ENCODE measurements at regions not wholly inside any gene's neighbourhood (a gene's known extent, or its start where the extent isn't known, plus 50 kb on each side); places are given as distances from the start of the nearest gene placed in this dataset.
"Not testable (repeated sequence)": the region's sequence is repeated elsewhere in the genome, so short reads cannot be mapped to it uniquely, and the experiment has no call there.

- DNase-seq (ENCODE audit: low read depth in 2 of 2) = not testable (repeated sequence)
These were observed 139.3 kb downstream of the USP22 start for GRCh38 chr17:20903549-20903948.

DNA sequence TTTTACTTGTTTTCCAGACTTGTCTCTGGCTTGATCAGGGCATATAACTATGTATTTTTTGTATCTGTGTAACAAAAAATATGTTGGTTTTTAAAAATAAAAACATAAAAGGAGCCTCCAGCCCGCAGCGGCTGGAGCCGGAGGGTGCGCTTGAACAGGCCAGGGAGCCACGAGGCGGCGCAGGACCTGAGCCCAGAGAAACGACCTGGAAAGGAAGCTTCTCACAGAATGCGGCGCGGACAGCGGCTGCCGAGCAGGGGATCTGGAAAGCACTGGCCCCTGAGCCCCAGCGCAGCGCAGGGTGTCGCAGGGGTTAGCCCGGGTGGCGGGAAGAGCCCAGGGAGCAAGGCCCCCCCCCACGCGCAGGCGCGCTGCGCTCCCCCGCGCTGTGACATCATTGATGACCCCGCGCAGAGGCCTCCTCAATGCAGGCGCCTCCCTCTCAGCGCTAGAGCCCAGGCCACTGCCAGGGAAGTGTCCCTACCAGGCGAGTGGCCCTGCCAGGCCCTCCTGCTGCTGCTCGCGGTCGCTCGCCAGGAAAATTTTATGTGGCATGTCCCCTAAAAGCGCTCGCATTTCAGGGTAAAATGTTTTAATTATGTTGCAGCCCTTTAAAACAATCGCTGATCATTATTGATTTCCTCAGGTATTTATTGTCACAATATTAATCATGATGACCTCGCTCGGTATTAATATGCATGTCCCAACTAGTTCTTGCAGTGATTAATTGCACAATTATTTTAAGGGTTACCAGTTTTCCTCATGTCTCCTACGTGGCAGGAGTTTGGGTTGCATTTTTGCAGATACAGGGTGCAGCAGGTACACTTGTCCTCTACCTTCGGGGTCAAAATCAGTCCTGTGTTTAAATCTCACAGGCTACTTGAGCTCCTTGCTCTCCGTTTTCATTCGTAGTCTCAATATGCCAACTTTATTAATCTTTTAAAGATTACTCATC, 134.2 kb downstream of the USP22 start:
- peak; percentile 57 to 70 for DNase-seq (ENCODE audit: low read depth in 2 of 2)

DNA sequence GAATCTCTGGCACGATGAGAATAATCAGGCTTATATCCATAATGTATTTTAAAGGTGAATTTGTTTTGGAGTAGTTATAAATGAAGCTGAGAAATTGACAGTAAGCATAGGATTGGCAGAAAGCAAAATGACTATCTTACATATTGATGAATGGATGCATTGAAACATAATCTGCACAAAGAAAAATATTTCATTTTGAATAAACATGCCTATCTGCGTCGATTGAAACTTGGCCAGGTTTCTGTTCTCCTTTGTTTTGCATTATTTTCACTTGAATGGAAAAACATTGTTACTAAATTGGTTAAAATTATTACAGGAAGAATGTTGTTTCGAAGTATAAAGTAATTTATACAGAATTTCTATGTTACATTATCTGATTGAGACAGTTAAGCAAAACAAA, 128.2 kb downstream of the USP22 start:
- no peak for DNase-seq (ENCODE audit: low read depth in 2 of 2)

GRCh38 chr17:20916383-20916782, 126.4 kb downstream of the USP22 start:
- DNase-seq (ENCODE audit: low read depth in 2 of 2) = no peak

DNA sequence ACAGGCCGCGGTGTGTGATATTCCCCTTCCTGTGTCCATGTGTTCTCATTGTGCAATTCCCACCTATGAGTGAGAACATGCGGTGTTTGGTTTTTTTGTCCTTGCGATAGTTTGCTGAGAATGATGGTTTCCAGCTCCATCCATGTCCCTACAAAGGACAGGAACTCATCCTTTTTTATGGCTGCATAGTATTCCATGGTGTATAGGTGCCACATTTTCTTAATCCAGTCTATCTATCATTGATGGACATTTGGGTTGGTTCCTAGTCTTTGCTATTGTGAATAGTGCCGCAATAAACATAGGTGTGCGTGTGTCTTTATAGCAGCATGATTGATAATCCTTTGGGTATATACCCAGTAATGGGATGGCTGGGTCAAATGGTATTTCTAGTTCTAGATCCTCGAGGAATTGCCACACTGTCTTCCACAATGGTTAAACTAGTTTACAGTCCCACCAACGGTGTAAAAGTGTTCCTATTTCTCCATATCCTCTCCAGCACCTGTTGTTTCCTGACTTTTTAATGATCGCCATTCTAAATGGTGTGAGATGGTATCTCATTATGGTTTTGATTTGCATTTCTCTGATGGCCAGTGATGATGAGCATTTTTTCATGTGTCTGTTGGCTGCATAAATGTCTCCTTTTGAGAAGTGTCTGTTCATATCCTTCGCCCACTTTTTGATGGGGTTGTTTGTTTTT, 125.1 kb downstream of the USP22 start:
- not testable (repeated sequence) for DNase-seq (ENCODE audit: low read depth in 2 of 2)

- DNase-seq (ENCODE audit: low read depth in 2 of 2) = no peak
These were observed 122.6 kb downstream of the USP22 start for GRCh38 chr17:20920095-20920814.

- DNase-seq (ENCODE audit: low read depth in 2 of 2) = no peak
These were observed 122.0 kb downstream of the USP22 start for GRCh38 chr17:20920815-20921199.

- DNase-seq (ENCODE audit: low read depth in 2 of 2) = no peak
These were observed 120.6 kb downstream of the USP22 start for GRCh38 chr17:20922128-20922670.

DNA sequence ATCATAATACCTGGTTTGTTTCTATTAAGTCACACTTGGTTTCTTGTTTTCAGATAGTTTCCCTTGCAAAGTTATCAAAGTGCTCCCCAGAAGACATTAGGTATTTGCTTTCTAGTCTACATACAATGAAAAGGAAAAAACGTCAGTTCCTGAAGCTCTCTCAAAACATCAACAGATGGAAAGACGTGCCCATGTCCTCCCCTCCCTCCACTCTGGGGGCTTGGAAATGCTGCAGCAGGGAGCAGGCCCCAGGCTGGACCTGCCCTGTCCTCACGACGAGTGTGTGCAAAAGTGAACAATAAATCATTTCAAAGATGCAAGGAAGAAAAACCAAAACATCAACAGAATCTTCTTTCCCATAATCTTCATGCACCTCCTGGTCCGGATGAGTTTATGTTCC, 118.5 kb downstream of the USP22 start:
- DNase-seq (ENCODE audit: low read depth in 2 of 2) = no peak

GRCh38 chr17:20925091-20925490, 117.7 kb downstream of the USP22 start:
- no peak for DNase-seq (ENCODE audit: low read depth in 2 of 2)

- no peak for DNase-seq (ENCODE audit: low read depth in 2 of 2)
These were observed 116.9 kb downstream of the USP22 start for GRCh38 chr17:20925954-20926353.

GRCh38 chr17:20926532-20926931, 116.3 kb downstream of the USP22 start:
- no peak for DNase-seq (ENCODE audit: low read depth in 2 of 2)

DNA sequence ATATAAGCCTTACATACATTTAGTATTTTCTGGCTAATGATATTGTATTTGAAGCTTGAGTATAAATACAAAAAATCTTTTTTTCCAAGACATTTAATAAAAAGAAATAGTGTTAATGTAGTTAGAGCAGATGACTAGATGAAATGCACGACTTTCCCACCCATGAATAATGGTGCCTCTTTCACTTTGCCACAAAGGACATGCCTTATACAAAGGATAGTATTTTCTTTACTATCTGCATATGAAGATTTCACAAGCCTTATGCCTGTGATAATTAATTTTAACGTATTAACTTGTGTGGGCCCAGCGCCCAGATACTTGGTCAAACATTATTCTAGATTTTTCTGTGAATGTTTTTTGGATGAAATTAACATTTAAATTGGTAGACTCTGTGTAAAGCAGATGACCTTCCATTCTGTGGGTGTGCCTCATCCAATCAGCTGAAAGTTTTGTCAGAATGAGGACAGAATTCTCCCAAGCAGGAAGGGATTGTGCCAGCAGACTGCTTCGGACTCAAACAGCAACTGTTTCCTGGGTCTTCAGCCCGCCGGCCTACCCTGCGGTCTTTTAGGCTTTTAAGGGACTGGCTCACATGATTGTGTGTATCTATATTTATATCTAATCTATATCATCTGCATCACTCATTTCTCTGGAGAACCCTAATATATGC, 115.4 kb downstream of the USP22 start:
- DNase-seq (ENCODE audit: low read depth in 2 of 2) = no peak

- no peak for DNase-seq (ENCODE audit: low read depth in 2 of 2)
These were observed 113.5 kb downstream of the USP22 start for GRCh38 chr17:20929334-20929733.

DNA sequence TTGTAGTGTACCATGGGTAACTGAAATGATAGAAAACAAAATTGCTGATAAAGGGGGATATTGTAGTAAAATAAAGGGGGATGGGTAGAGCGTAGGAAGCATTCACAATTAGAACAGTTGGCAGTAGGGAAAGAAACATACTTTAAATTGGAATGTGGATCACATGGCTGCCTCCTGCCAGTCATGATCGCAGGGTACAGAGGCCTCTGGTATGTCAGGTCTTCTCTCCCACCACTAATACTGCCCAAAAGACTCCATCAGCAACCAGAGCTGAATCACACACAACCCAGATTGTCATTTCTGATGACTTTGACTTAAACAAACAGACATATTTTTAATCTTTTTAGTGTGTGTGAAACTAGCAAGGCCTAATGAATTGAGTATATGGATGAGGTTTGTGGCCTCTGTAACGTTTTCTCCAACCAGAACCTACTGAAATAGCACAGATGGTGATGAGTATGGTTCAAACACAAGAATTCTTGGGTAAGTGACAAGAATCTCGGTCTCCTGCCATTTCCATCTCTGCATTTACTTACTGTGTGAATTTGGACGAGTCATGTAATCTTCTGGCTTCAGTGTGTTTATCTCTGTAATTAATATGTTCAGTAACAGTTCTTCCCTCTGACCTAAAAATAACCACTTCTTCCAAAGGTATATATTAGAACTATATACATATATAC, 112.6 kb downstream of the USP22 start:
- DNase-seq (ENCODE audit: low read depth in 2 of 2) = no peak

DNA sequence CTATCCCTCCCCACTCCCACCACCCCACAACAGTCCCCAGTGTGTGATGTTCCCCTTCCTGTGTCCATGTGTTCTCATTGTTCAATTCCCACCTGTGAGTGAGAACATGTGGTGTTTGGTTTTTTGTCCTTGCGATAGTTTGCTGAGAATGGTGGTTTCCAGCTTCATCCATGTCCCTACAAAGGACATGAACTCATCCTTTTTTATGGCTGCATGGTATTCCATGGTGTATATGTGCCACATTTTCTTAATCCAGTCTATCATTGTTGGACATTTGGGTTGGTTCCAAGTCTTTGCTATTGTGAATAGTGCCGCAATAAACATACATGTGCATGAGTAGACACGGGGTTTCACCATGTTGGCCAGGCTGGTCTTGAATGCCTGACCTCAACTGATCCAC, 109.8 kb downstream of the USP22 start:
- not testable (repeated sequence) for DNase-seq (ENCODE audit: low read depth in 2 of 2)

GRCh38 chr17:20934288-20934687, 108.5 kb downstream of the USP22 start:
- DNase-seq (ENCODE audit: low read depth in 2 of 2) = no peak

DNA sequence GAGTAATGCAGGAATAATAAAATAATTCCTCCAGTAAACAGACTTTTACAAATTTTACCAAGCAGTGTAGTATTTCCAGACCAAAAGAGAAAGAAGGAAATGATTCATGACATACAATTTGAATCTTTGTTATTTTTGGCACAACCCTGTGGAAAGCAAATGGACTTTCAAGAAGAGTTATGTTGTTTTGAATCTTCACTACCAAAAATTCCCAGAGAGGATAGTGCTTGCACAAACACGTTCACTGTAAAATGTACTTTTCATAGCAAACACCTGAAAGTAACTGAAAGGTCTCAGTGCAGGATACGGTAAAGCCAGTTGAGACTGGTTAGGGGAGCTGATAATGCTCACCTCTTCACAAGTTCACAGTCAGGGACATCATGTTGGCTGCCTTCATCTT, 107.1 kb downstream of the USP22 start:
- DNase-seq (ENCODE audit: low read depth in 2 of 2) = no peak

- DNase-seq (ENCODE audit: low read depth in 2 of 2) = no peak
These were observed 104.6 kb downstream of the USP22 start for GRCh38 chr17:20938244-20938643.

GRCh38 chr17:20938988-20939615, 103.7 kb downstream of the USP22 start:
- DNase-seq (ENCODE audit: low read depth in 2 of 2) = no peak

Data from stimulated activated CD4-positive, alpha-beta T cell treated with anti-CD3 and anti-CD28 coated beads, Interleukin-1b, Interleukin-23, amount 100 ng/mL, for 4 hours (primary cell).